Activated CD8-positive, alpha-beta T cell treated with anti-CD3 and anti-CD28 coated beads for 36 hours (primary cell): ENCODE measurements at regions not wholly inside any gene's neighbourhood (a gene's known extent, or its start where the extent isn't known, plus 50 kb on each side); places are given as distances from the start of the nearest gene placed in this dataset.
A peak's percentile ranks its signal among the peaks of the same experiment; 100 is the strongest.
"Not testable (repeated sequence)": the region's sequence is repeated elsewhere in the genome, so short reads cannot be mapped to it uniquely, and the experiment has no call there.

Source experiments
- ATAC-seq: fragments of 200-7000 bp; cut with Tn5 transposase; one replicate; pipeline ENCODE4 v1.10.0; 2021; ENCODE audit warnings: mild to moderate bottlenecking, moderate library complexity
- CTCF ChIA-PET: fragments of 350-600 bp; sonication (Branson Sonifier 250); formaldehyde crosslinking; loops from one replicate; lab custom pipeline; 2021; ENCODE audit warnings: antibody characterized with exemption; lab: Charles Lee
- POLR2A ChIA-PET: fragments of 350-600 bp; sonication (Branson Sonifier 250); formaldehyde crosslinking; loops from one replicate; lab custom pipeline; 2021; ENCODE audit warnings: antibody characterized with exemption; lab: Charles Lee
- DNase-seq: peaks from one replicate; pipeline ENCODE4 v3.0.0-alpha.2; 2020
- H3K27ac Mint-ChIP-seq: one replicate; pipeline ENCODE4 v1.8.0; 2021; ENCODE audit warnings: mild to moderate bottlenecking, mixed read lengths
- H3K27me3 Mint-ChIP-seq: one replicate; pipeline ENCODE4 v1.8.0; 2021; ENCODE audit warnings: mixed read lengths
- H3K36me3 Mint-ChIP-seq: one replicate; pipeline ENCODE4 v1.8.0; 2021; ENCODE audit warnings: low read depth, mixed read lengths
- H3K4me1 Mint-ChIP-seq: one replicate; pipeline ENCODE4 v1.8.0; 2021; ENCODE audit warnings: low read depth, mixed read lengths
- H3K4me3 Mint-ChIP-seq: one replicate; pipeline ENCODE4 v1.8.0; 2021; ENCODE audit warnings: mild to moderate bottlenecking, moderate library complexity, mixed read lengths
- H3K9me3 Mint-ChIP-seq: one replicate; pipeline ENCODE4 v1.8.0; 2021; ENCODE audit warnings: mixed read lengths
- CTCF ChIP-seq: fragments of 200-600 bp; IDR thresholded peaks from one replicate; pipeline ENCODE4 v1.8.0; 2022; ENCODE audit warnings: antibody characterized with exemption, mild to moderate bottlenecking
- intact Hi-C: fragments of 100-400 bp; cut with micrococcal nuclease; formaldehyde crosslinking; loops from one replicate; pipeline ENCODE4 v1.10.0; 2022

GRCh38 chr6:27592481-27593199 is 119.7 kb upstream of the ZNF184 start:
- Mint-ChIP-seq H3K27me3 (peaks cover 31% of the 10 kb centered on the region), H3K9me3 (no peaks in the 10 kb centered on the region), H3K27ac (no peak overlapping the region), H3K4me1 (no peaks in the 10 kb centered on the region), H3K4me3 (no peak overlapping the region), H3K36me3 (no peaks in the 10 kb centered on the region)
- TF ChIP-seq CTCF, result no peak
- ChIA-PET POLR2A (interaction anchor here (0.6 to 1.2 kb wide), 3 partner anchors 10 to 534 kb away, joined by 3 to 4 read pairs (median 3); no protein-coding TSS in a partner anchor), CTCF (interaction anchor here (1.3 to 2.0 kb wide), 2 partner anchors 17 to 415 kb away, joined by 3 to 7 read pairs; no protein-coding TSS in a partner anchor)
- ATAC-seq (peak; percentile 89), DNase-seq (peak; percentile 71)
- intact Hi-C loops, result loop anchor here (5.0 kb wide), 1 partner anchor 45 kb away; no protein-coding TSS in a partner anchor

GRCh38 chr6:27591699-27592480 is 119.0 kb upstream of the ZNF184 start:
- Mint-ChIP-seq H3K36me3 (no peaks in the 10 kb centered on the region), H3K4me1 (no peaks in the 10 kb centered on the region), H3K27ac (no peak overlapping the region), H3K4me3 (no peak overlapping the region), H3K27me3 (peaks cover 28% of the 10 kb centered on the region), H3K9me3 (no peaks in the 10 kb centered on the region)
- ChIA-PET POLR2A (interaction anchor here (0.6 to 1.2 kb wide), 3 partner anchors 9 to 534 kb away, joined by 3 to 4 read pairs (median 3); no protein-coding TSS in a partner anchor), CTCF (interaction anchor here (1.3 to 2.0 kb wide), 2 partner anchors 17 to 414 kb away, joined by 3 to 7 read pairs; no protein-coding TSS in a partner anchor)
- ATAC-seq, result peak; percentile 31
- intact Hi-C loops, result loop anchor here (5.0 kb wide), 1 partner anchor 45 kb away; no protein-coding TSS in a partner anchor
- no peak for TF ChIP-seq CTCF
- DNase-seq, result peak; percentile 35

GRCh38 chr6:27585316-27585715 is 112.4 kb upstream of the ZNF184 start:
- CTCF ChIA-PET, H3K4me3 Mint-ChIP-seq, ATAC-seq, POLR2A ChIA-PET, H3K36me3 Mint-ChIP-seq, intact Hi-C loops, H3K4me1 Mint-ChIP-seq, DNase-seq, H3K27ac Mint-ChIP-seq, H3K9me3 Mint-ChIP-seq: not testable (repeated sequence)
- peaks cover 55% of the 10 kb centered on the region for H3K27me3 Mint-ChIP-seq

GRCh38 chr6:27584326-27584725 is 111.4 kb upstream of the ZNF184 start:
- peaks cover 2% of the 10 kb centered on the region for H3K4me1 Mint-ChIP-seq
- no peak for DNase-seq
- CTCF ChIA-PET, result interaction anchor here (0.9 kb wide), 1 partner anchor 25 kb away, joined by 4 read pairs; no protein-coding TSS in a partner anchor

More at GRCh38 chr6:27584326-27584725, 111.4 kb upstream of the ZNF184 start:
- intact Hi-C loops, result no loop called here
- Mint-ChIP-seq H3K9me3 (peaks cover 2% of the 10 kb centered on the region), H3K27ac (no peak overlapping the region), H3K27me3 (peaks cover 58% of the 10 kb centered on the region), H3K4me3 (no peak overlapping the region), H3K36me3 (no peaks in the 10 kb centered on the region)
- ATAC-seq, result no peak
- no peak for TF ChIP-seq CTCF
- POLR2A ChIA-PET, result no interaction called here
